Gastrocnemius medialis (tissue), 4 donors: ENCODE measurements at regions not wholly inside any gene's neighbourhood (a gene's known extent, or its start where the extent isn't known, plus 50 kb on each side); places are given as distances from the start of the nearest gene placed in this dataset.

ENCODE experiments used
- ATAC-seq, 2 donors: fragments of 150-250 bp; one replicate each; pipeline ENCODE4 v1.9.1; 2016
- DNase-seq, 2 donors: peaks; one replicate each; pipeline ENCODE4 v3.0.0-alpha.2; 2019
- H3K27ac ChIP-seq, 4 donors: fragments of 200-600 bp; sonication (generic); 1 replicate in 1 of 4; 2 replicates in 3 of 4; pipeline ENCODE4 v1.5.1; 2016 to 2018; ENCODE audit warnings: mild to moderate bottlenecking in 2 of 4, moderate library complexity in 1 of 4
- H3K27me3 ChIP-seq, 3 donors: fragments of 200-600 bp; sonication (generic) in 2 of 3; 1 replicate in 1 of 3; 2 replicates in 2 of 3; pipeline versions ENCODE4 v1.5.1 to v1.6.0; 2016 to 2019; ENCODE audit warnings: mild to moderate bottlenecking in 1 of 3, moderate library complexity in 1 of 3
- H3K36me3 ChIP-seq, 2 donors: fragments of 200-600 bp; sonication (generic) in 1 of 2; one replicate each; pipeline ENCODE4 v1.5.1; 2017 to 2018
- H3K4me1 ChIP-seq, 2 donors: fragments of 200-600 bp; sonication (generic) in 1 of 2; one replicate each; pipeline ENCODE4 v1.5.1; 2016 to 2017; ENCODE audit warnings: mild to moderate bottlenecking in 2 of 2
- H3K4me3 ChIP-seq, 4 donors: fragments of 200-600 bp; sonication (generic) in 3 of 4; 1 replicate in 1 of 4; 2 replicates in 3 of 4; pipeline ENCODE4 v1.5.1; 2016 to 2019; ENCODE audit warnings: mild to moderate bottlenecking in 2 of 4
- H3K9me3 ChIP-seq, 3 donors: fragments of 200-600 bp; sonication (generic) in 2 of 3; 1 replicate in 1 of 3; 2 replicates in 2 of 3; pipeline ENCODE4 v1.5.1; 2016 to 2019
- CTCF ChIP-seq, 5 experiments: fragments of 450-650 bp in 3 of 5; fragments of 200-600 bp in 2 of 5; sonication (generic) in 2 of 5; IDR thresholded peaks in 4 of 5; conservative IDR thresholded peaks in 1 of 5; 1 replicate in 4 of 5; 2 replicates in 1 of 5; pipeline ENCODE4 v1.5.1; 2016 to 2019; ENCODE audit warnings: antibody characterized with exemption in 5 of 5, mild to moderate bottlenecking in 3 of 5, moderate library complexity in 3 of 5
- POLR2A ChIP-seq, 2 donors: fragments of 450-650 bp; IDR thresholded peaks; one replicate each; pipeline ENCODE4 v1.6.1; 2017; ENCODE audit warnings: antibody characterized with exemption in 2 of 2, mild to moderate bottlenecking in 2 of 2, moderate library complexity in 2 of 2
- in situ Hi-C, 4 donors: fragments of 200-750 bp; cut with MboI; loops; one replicate each; pipeline versions ENCODE4 v1.15.0 to v1.8.0; 2017; ENCODE audit warnings: low sequenced_read_pairs in 4 of 4
- intact Hi-C: fragments of 100-400 bp; cut with DNase I; formaldehyde crosslinking; loops from one replicate; pipeline ENCODE4 v1.15.1; 2023; ENCODE audit warnings: low total_unique reads

DNA sequence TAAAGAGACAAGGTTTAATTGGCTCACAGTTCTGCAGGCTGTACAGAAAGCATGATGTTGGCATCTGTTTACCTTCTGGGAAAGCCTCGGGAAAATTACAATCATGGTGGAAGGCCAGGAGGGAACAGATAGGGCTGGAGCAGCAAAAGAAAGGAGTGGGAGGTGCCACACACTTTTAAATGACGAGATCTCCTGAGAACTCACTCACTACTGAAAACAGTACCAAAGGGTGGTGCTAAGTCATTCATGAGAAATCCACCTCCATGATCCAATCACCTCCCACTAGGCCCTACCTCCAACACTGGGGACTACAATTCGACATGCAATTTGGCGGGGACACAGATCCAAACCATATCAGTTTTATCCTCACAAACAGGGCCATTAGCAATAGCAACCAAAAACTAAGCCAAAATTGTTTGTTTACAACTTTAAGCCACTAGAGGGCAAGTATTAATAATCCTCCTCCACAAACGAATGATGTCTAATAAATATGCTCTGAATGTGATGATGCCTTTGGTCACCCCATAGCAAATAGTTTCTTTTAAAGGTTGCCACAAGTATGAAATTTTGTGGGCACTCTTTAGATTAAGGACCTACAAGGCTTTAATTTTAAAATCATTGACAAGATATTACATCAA lies 129.2 kb upstream of the NRBF2 start:
- Histone ChIP-seq H3K27ac (no peak overlapping the region), H3K4me3 (no peak overlapping the region), H3K4me1 (no peaks in the 10 kb centered on the region), H3K27me3 (no peaks in the 10 kb centered on the region), H3K36me3 (no peaks in the 10 kb centered on the region), H3K9me3 (no peaks in the 10 kb centered on the region)
- TF ChIP-seq POLR2A (IDR thresholded peaks at IDR 0.05) (no peak), CTCF (IDR thresholded peaks at IDR 0.05 in 4 of 5, conservative IDR thresholded peaks at IDR 0.05 in 1 of 5) (peak in 2 of 5 experiments; percentile 16 to 36)
- ATAC-seq: no peak
- DNase-seq: no peak
- in situ Hi-C loops: loop anchor here (5.0 to 25.0 kb wide), 3 partner anchors 151 to 158 kb away; no protein-coding TSS in a partner anchor
- intact Hi-C loops: loop anchor here (5.0 kb wide), 2 partner anchors 83 to 153 kb away; no protein-coding TSS in a partner anchor

- in situ Hi-C loops: no loop called here
- intact Hi-C loops: no loop called here
- ATAC-seq (no peak), DNase-seq (no peak)
- Histone ChIP-seq H3K9me3 (no peaks in the 10 kb centered on the region), H3K36me3 (no peaks in the 10 kb centered on the region), H3K4me3 (no peak overlapping the region), H3K4me1 (no peaks in the 10 kb centered on the region), H3K27ac (no peak overlapping the region), H3K27me3 (no peaks in the 10 kb centered on the region)
- TF ChIP-seq CTCF (IDR thresholded peaks at IDR 0.05 in 4 of 5, conservative IDR thresholded peaks at IDR 0.05 in 1 of 5) (no peak), POLR2A (IDR thresholded peaks at IDR 0.05) (no peak)
These were observed 136.2 kb upstream of the NRBF2 start for GRCh38 chr10:62996925-62997324.

DNA sequence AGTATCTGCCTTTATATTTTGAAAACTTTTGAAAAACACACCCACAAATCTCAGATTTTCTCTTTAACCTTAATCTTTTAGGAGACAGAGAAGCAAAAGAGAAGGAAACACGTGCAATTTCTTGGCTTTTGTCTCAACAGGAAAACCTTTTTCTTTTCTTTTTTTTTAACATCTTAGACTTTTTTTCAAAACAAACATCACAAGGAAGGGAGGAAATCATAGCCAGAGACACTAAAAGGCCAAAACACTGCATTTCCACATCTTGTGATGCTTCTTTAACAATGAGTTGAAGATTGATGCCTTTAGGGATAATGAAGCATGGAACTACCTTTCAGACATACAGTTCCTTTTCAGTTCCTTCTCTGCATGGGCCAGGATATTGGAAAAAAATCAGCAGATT lies 136.6 kb upstream of the NRBF2 start:
- no peak overlapping the region for H3K4me3 ChIP-seq
- no peaks in the 10 kb centered on the region for H3K27me3 ChIP-seq
- no peak for DNase-seq
- no peaks in the 10 kb centered on the region for H3K4me1 ChIP-seq
- no peaks in the 10 kb centered on the region for H3K9me3 ChIP-seq
- in situ Hi-C loops (no loop called here), intact Hi-C loops (no loop called here)
- no peak for TF ChIP-seq POLR2A (IDR thresholded peaks at IDR 0.05)
- TF ChIP-seq CTCF (IDR thresholded peaks at IDR 0.05 in 4 of 5, conservative IDR thresholded peaks at IDR 0.05 in 1 of 5): no peak
- H3K27ac ChIP-seq: no peak overlapping the region
- no peak for ATAC-seq
- no peaks in the 10 kb centered on the region for H3K36me3 ChIP-seq

DNA sequence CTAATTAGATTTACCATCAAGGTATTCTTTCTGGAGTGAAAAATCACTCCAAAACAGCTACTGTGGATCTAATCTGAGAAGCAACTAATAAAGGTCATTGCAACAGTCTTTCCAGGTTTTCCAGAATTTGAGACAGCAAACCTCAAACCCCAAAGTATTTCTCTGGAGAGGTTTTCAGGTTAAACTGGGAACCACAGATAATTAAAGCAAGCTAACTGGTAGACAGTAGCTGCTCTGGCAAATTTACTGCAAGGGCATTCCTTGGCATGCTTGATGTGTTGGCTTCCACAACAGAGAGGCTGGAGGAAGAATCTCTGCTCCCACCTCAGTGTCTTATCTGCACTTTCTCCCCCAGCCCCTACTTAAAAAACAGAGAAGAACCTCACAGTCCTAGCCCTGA lies 140.0 kb upstream of the NRBF2 start:
- in situ Hi-C loops: no loop called here
- Histone ChIP-seq H3K9me3 (no peaks in the 10 kb centered on the region), H3K27ac (no peak overlapping the region), H3K4me3 (no peak overlapping the region), H3K36me3 (no peaks in the 10 kb centered on the region), H3K27me3 (no peaks in the 10 kb centered on the region), H3K4me1 (no peaks in the 10 kb centered on the region)
- no peak for DNase-seq
- ATAC-seq: no peak
- intact Hi-C loops: no loop called here
- TF ChIP-seq POLR2A (IDR thresholded peaks at IDR 0.05) (no peak), CTCF (IDR thresholded peaks at IDR 0.05 in 4 of 5, conservative IDR thresholded peaks at IDR 0.05 in 1 of 5) (no peak)
